Left ventricle myocardium inferior (tissue), 1 donor: ENCODE measurements at regions not wholly inside any gene's neighbourhood (a gene's known extent, or its start where the extent isn't known, plus 50 kb on each side); places are given as distances from the start of the nearest gene placed in this dataset.

Experiments
- DNase-seq: peaks from one replicate; pipeline ENCODE4 v3.0.0-alpha.2; 2020
- H3K27ac ChIP-seq: fragments of 200-600 bp; replicated peaks from 2 replicates; pipeline ENCODE4 v1.8.0; 2021
- H3K27me3 ChIP-seq: fragments of 200-600 bp; 2 replicates; pipeline ENCODE4 v1.8.0; 2021; ENCODE audit warnings: low read depth
- H3K36me3 ChIP-seq: fragments of 200-600 bp; 2 replicates; pipeline ENCODE4 v1.8.0; 2021
- H3K4me1 ChIP-seq: fragments of 200-600 bp; 2 replicates; pipeline ENCODE4 v1.8.0; 2021
- H3K4me3 ChIP-seq: fragments of 200-600 bp; 2 replicates; pipeline ENCODE4 v1.8.0; 2021; ENCODE audit warnings: mild to moderate bottlenecking, moderate library complexity
- H3K9me3 ChIP-seq: fragments of 200-600 bp; replicated peaks from 2 replicates; pipeline ENCODE4 v1.8.0; 2021
- intact Hi-C: fragments of 100-400 bp; cut with micrococcal nuclease; formaldehyde crosslinking; loops from one replicate; pipeline ENCODE4 v1.11.0; 2022
- TF ChIP-seq, protein P1 (sequence below): fragments of 200-600 bp; IDR thresholded peaks from 2 replicates; pipeline ENCODE4 v1.8.0; 2021; ENCODE audit warnings: antibody characterized with exemption, mild to moderate bottlenecking, borderline replicate concordance
- donor health status: DM: no; HTN: yes; CAD: no; lungs with severe emphysema.

- TF ChIP-seq, protein P1, sequence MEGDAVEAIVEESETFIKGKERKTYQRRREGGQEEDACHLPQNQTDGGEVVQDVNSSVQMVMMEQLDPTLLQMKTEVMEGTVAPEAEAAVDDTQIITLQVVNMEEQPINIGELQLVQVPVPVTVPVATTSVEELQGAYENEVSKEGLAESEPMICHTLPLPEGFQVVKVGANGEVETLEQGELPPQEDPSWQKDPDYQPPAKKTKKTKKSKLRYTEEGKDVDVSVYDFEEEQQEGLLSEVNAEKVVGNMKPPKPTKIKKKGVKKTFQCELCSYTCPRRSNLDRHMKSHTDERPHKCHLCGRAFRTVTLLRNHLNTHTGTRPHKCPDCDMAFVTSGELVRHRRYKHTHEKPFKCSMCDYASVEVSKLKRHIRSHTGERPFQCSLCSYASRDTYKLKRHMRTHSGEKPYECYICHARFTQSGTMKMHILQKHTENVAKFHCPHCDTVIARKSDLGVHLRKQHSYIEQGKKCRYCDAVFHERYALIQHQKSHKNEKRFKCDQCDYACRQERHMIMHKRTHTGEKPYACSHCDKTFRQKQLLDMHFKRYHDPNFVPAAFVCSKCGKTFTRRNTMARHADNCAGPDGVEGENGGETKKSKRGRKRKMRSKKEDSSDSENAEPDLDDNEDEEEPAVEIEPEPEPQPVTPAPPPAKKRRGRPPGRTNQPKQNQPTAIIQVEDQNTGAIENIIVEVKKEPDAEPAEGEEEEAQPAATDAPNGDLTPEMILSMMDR: no peak
- H3K27me3 ChIP-seq: no peaks in the 10 kb centered on the region
- no peaks in the 10 kb centered on the region for H3K4me1 ChIP-seq
- H3K4me3 ChIP-seq: no peak overlapping the region
- intact Hi-C loops: no loop called here
- no peak overlapping the region for H3K27ac ChIP-seq
- no peaks in the 10 kb centered on the region for H3K9me3 ChIP-seq
- DNase-seq: no peak
- H3K36me3 ChIP-seq: no peaks in the 10 kb centered on the region
These were observed 255.8 kb upstream of the DACH1 start for GRCh38 chr13:72122661-72123255.

GRCh38 chr13:72121466-72121865, 254.5 kb upstream of the DACH1 start:
- no peak overlapping the region for H3K4me3 ChIP-seq
- H3K27me3 ChIP-seq: no peaks in the 10 kb centered on the region
- no peak overlapping the region for H3K27ac ChIP-seq
- intact Hi-C loops: no loop called here
- DNase-seq: no peak
- no peaks in the 10 kb centered on the region for H3K9me3 ChIP-seq
- TF ChIP-seq, protein P1: no peak
- H3K4me1 ChIP-seq: no peaks in the 10 kb centered on the region
- H3K36me3 ChIP-seq: no peaks in the 10 kb centered on the region

- no peaks in the 10 kb centered on the region for H3K9me3 ChIP-seq
- H3K27me3 ChIP-seq: no peaks in the 10 kb centered on the region
- intact Hi-C loops: no loop called here
- TF ChIP-seq, protein P1: no peak
- no peaks in the 10 kb centered on the region for H3K4me1 ChIP-seq
- H3K4me3 ChIP-seq: no peak overlapping the region
- no peak overlapping the region for H3K27ac ChIP-seq
- no peak for DNase-seq
- no peaks in the 10 kb centered on the region for H3K36me3 ChIP-seq
These were observed 253.6 kb upstream of the DACH1 start for GRCh38 chr13:72120632-72121031.

- TF ChIP-seq, protein P1: no peak
- Histone ChIP-seq H3K9me3 (no peaks in the 10 kb centered on the region), H3K4me1 (no peaks in the 10 kb centered on the region), H3K36me3 (no peaks in the 10 kb centered on the region), H3K27ac (no peak overlapping the region), H3K27me3 (no peaks in the 10 kb centered on the region), H3K4me3 (no peak overlapping the region)
- DNase-seq: no peak
- intact Hi-C loops: no loop called here
These were observed 246.9 kb upstream of the DACH1 start for GRCh38 chr13:72113931-72114330.

DNA sequence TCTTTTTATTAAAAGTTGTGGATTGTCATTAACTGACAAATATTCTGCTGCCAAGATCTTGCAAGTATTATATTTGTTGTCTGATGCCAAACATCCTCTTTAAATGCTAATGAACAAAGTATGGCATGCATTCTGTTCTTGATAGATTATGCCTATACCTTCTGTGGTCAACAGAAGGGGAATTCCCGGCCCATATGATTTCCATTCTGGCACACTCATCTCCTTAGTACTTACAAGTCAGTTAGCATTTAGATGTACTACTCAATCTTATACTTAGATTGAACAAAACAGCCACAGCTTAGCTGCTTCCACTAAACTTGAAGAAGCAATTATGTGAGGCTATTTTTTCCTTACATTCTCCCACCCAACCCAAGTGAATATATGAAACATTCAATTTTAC, 246.1 kb upstream of the DACH1 start:
- Histone ChIP-seq H3K27ac (no peak overlapping the region), H3K9me3 (peaks cover under 1% of the 10 kb centered on the region), H3K36me3 (no peaks in the 10 kb centered on the region), H3K27me3 (no peaks in the 10 kb centered on the region), H3K4me1 (no peaks in the 10 kb centered on the region), H3K4me3 (no peak overlapping the region)
- TF ChIP-seq, protein P1: no peak
- intact Hi-C loops: no loop called here
- no peak for DNase-seq

- Histone ChIP-seq H3K4me3 (no peak overlapping the region), H3K27me3 (no peaks in the 10 kb centered on the region), H3K27ac (no peak overlapping the region), H3K36me3 (no peaks in the 10 kb centered on the region), H3K4me1 (no peaks in the 10 kb centered on the region), H3K9me3 (peaks cover 9% of the 10 kb centered on the region)
- intact Hi-C loops: no loop called here
- DNase-seq: no peak
- TF ChIP-seq, protein P1: no peak
These were observed 245.2 kb upstream of the DACH1 start for GRCh38 chr13:72112216-72112615.
